IMR-90 (cell line): ENCODE measurements at regions not wholly inside any gene's neighbourhood (a gene's known extent, or its start where the extent isn't known, plus 50 kb on each side); places are given as distances from the start of the nearest gene placed in this dataset.

Experiments used
- ATAC-seq: fragments of 200-7000 bp; cut with Tn5 transposase; 2 replicates; pipeline ENCODE4 v1.9.1; 2020; ENCODE audit warnings: low read depth, mild to moderate bottlenecking, moderate library complexity
- BruUV-seq: library from RNA; stranded (reverse); fragments of 400-500 nt; replicated peaks from 2 replicates; lab custom pipeline; 2021; lab: Mats Ljungman, UMichigan
- CTCF ChIA-PET: fragments of 300-600 bp; formaldehyde crosslinking; extraction: SDS; loops from one replicate; lab custom pipeline; 2021; ENCODE audit warnings: antibody characterized with exemption; lab: Yijun Ruan, JAX
- POLR2A ChIA-PET: fragments of 300-600 bp; sonication (Branson Sonifier 250); formaldehyde crosslinking; loops from one replicate; lab custom pipeline; 2022; ENCODE audit warnings: antibody characterized with exemption; ENCODE audit not compliant: unreplicated experiment; lab: Charles Lee
- DNase-seq: peaks from one replicate; pipeline ENCODE4 v3.0.0; 2013
- H2AFZ ChIP-seq: replicated peaks from 2 replicates; pipeline ENCODE3; 2013; ENCODE audit warnings: low read length, mild to moderate bottlenecking; ENCODE audit not compliant: poor library complexity
- H2AK5ac ChIP-seq: 2 replicates; pipeline ENCODE4 v1.6.1; 2013; ENCODE audit warnings: low read depth, low read length, inconsistent platforms
- H2AK9ac ChIP-seq: replicated peaks from 2 replicates; pipeline ENCODE3; 2013; ENCODE audit warnings: mild to moderate bottlenecking, low read depth, low read length, moderate library complexity; ENCODE audit not compliant: poor library complexity
- H2BK120ac ChIP-seq: 2 replicates; pipeline ENCODE4 v1.6.1; 2013; ENCODE audit warnings: low read depth, low read length, inconsistent platforms
- H2BK15ac ChIP-seq: 3 replicates; pipeline ENCODE4 v1.6.1; 2013; ENCODE audit warnings: low read depth, low read length, inconsistent platforms
- H2BK20ac ChIP-seq: 2 replicates; pipeline ENCODE4 v1.6.1; 2013; ENCODE audit warnings: low read depth, mild to moderate bottlenecking, inconsistent platforms, low read length, moderate library complexity
- H2BK5ac ChIP-seq: 2 replicates; pipeline ENCODE4 v1.6.1; 2013; ENCODE audit warnings: mild to moderate bottlenecking, low read depth, low read length, inconsistent platforms; ENCODE audit not compliant: poor library complexity, severe bottlenecking
- H3K14ac ChIP-seq: replicated peaks from 2 replicates; pipeline ENCODE4 v1.6.1; 2013; ENCODE audit warnings: low read depth, low read length, inconsistent platforms
- H3K18ac ChIP-seq: 2 replicates; pipeline ENCODE4 v1.6.1; 2013; ENCODE audit warnings: low read depth, low read length, control low read depth
- H3K23ac ChIP-seq: 2 replicates; pipeline ENCODE4 v1.6.1; 2013; ENCODE audit warnings: low read depth, low read length, inconsistent platforms
- H3K27ac ChIP-seq: 2 replicates; pipeline ENCODE4 v1.5.1; 2013; ENCODE audit warnings: mild to moderate bottlenecking, control low read depth, low read length; ENCODE audit not compliant: insufficient read depth
- H3K27me3 ChIP-seq: 2 replicates; pipeline ENCODE4 v1.6.1; 2013; ENCODE audit warnings: low read length; ENCODE audit not compliant: control insufficient read depth, insufficient read depth
- H3K36me3 ChIP-seq: 2 replicates; pipeline ENCODE4 v1.6.1; 2013; ENCODE audit warnings: low read length, mixed read lengths; ENCODE audit not compliant: control insufficient read depth, insufficient read depth
- H3K4ac ChIP-seq: 2 replicates; pipeline ENCODE4 v1.6.1; 2013; ENCODE audit warnings: low read depth, low read length, inconsistent platforms
- H3K4me1 ChIP-seq: 2 replicates; pipeline ENCODE4 v1.6.1; 2013; ENCODE audit warnings: low read length, mixed read lengths; ENCODE audit not compliant: control insufficient read depth, insufficient read depth
- H3K4me2 ChIP-seq: 2 replicates; pipeline ENCODE4 v1.6.1; 2013; ENCODE audit warnings: low read depth, mild to moderate bottlenecking, control low read depth, low read length, moderate library complexity
- H3K4me3 ChIP-seq: 2 replicates; pipeline ENCODE4 v1.5.1; 2013; ENCODE audit warnings: low read depth, mild to moderate bottlenecking, control low read depth, low read length, moderate library complexity; ENCODE audit not compliant: insufficient read depth
- H3K56ac ChIP-seq: 2 replicates; pipeline ENCODE4 v1.6.1; 2013; ENCODE audit warnings: low read length, inconsistent platforms; ENCODE audit not compliant: insufficient read depth; ENCODE audit errors: extremely low read depth
- H3K79me1 ChIP-seq, 2 experiments: 2 replicates each; pipeline ENCODE4 v1.6.1; 2013; ENCODE audit warnings: low read length in 2 of 2, inconsistent platforms in 1 of 2, low read depth in 1 of 2
- H3K9ac ChIP-seq: 2 replicates; pipeline ENCODE4 v1.6.1; 2013; ENCODE audit warnings: low read depth, low read length, control low read depth
- H3K9me1 ChIP-seq: 2 replicates; pipeline ENCODE4 v1.6.1; 2013; ENCODE audit warnings: low read length, inconsistent platforms; ENCODE audit not compliant: insufficient read depth
- H3K9me3 ChIP-seq: 2 replicates; pipeline ENCODE4 v1.6.1; 2013; ENCODE audit warnings: low read length; ENCODE audit not compliant: control insufficient read depth, insufficient read depth
- H4K20me1 ChIP-seq: 2 replicates; pipeline ENCODE4 v1.6.1; 2013; ENCODE audit warnings: low read length, inconsistent platforms; ENCODE audit not compliant: insufficient read depth
- H4K5ac ChIP-seq: 2 replicates; pipeline ENCODE4 v1.6.1; 2013; ENCODE audit warnings: mild to moderate bottlenecking, low read depth, low read length, control low read depth
- H4K8ac ChIP-seq, 2 experiments: 2 replicates each; pipeline ENCODE4 v1.6.1; 2013; ENCODE audit warnings: low read depth in 2 of 2, low read length in 2 of 2, control low read depth in 1 of 2, inconsistent platforms in 1 of 2
- H4K91ac ChIP-seq: 2 replicates; pipeline ENCODE4 v1.6.1; 2013; ENCODE audit warnings: low read depth, low read length, inconsistent platforms; ENCODE audit not compliant: insufficient read depth
- CEBPB ChIP-seq: IDR thresholded peaks from 2 replicates; pipeline ENCODE4 v1.6.1; 2012; ENCODE audit warnings: low read depth, low read length, improper control_type of control experiment
- CHD1 ChIP-seq: IDR thresholded peaks from 2 replicates; pipeline ENCODE4 v1.6.1; 2012; ENCODE audit warnings: low read depth, low read length, improper control_type of control experiment
- NFE2L2 ChIP-seq: fragments of 150-350 bp; IDR thresholded peaks from 2 replicates; pipeline ENCODE4 v1.6.1; 2016; ENCODE audit warnings: low read depth, mild to moderate bottlenecking, low read length
- POLR2A ChIP-seq: IDR thresholded peaks from 2 replicates; pipeline ENCODE4 v1.6.1; 2012; ENCODE audit warnings: mild to moderate bottlenecking, low read depth, low read length
- RCOR1 ChIP-seq: IDR thresholded peaks from 2 replicates; pipeline ENCODE4 v1.6.1; 2012; ENCODE audit warnings: mild to moderate bottlenecking, low read length, improper control_type of control experiment; ENCODE audit not compliant: insufficient replicate concordance
- WGBS, 2 experiments: methylation state at CpG; one replicate each; pipeline versions ENCODE4 v1.1.5 to v1.1.7; 2013; ENCODE audit warnings: missing lambda C conversion rate in 2 of 2; ENCODE audit not compliant: insufficient read length in 1 of 2; ENCODE audit errors: extremely low coverage in 2 of 2; 5-methylcytosine and 5-hydroxymethylcytosine counted together
- dilution Hi-C: fragments of 300-500 bp; cut with HindIII; formaldehyde crosslinking; loops from one replicate; pipeline ENCODE4 v1.14.3; 2018; ENCODE audit warnings: low sequenced_read_pairs; ENCODE audit not compliant: unreplicated experiment
- in situ Hi-C: fragments of 300-500 bp; cut with MboI; formaldehyde crosslinking; loops from 3 replicates; pipeline ENCODE4 v1.14.3; 2019; ENCODE audit warnings: low sequenced_read_pairs, inconsistent platforms, mixed read lengths
- intact Hi-C: fragments of 100-400 bp; cut with micrococcal nuclease; formaldehyde crosslinking; loops from 2 replicates; pipeline ENCODE4 v1.10.0; 2022
- TF ChIP-seq, protein P1 (sequence below): fragments of 150-350 bp; IDR thresholded peaks from 2 replicates; pipeline ENCODE4 v1.6.1; 2017; ENCODE audit warnings: mild to moderate bottlenecking, antibody characterized with exemption, low read length, low read depth

DNA sequence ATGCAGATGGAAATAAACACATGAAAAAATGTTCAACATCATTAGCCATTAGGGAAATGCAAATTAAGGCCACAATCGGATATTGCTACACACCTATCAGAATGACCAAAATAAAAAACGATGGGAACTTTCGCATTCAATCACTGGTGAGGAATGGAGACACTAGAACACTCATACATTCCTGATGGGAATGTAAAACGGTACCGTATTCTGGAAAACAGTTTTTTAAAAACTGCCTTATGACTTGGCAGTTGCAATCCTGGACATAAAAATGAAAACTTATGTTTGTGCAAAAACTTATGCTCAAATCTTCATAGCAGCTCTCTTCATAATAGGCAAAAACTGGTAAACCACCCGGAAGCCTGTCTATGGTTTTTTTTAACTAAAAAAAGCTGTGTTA is 146.0 kb downstream of the CEBPB start:
- CTCF ChIA-PET, result no interaction called here
- Histone ChIP-seq H2BK120ac (no peak overlapping the region), H3K23ac (no peak overlapping the region), H3K18ac (no peak overlapping the region), H3K9me1 (peaks cover 13% of the 10 kb centered on the region), H3K9ac (no peak overlapping the region), H4K91ac (no peak overlapping the region), H3K4me1 (peaks cover 25% of the 10 kb centered on the region), H3K4me2 (no peak overlapping the region), H3K27ac (no peak overlapping the region), H4K20me1 (no peaks in the 10 kb centered on the region), H3K36me3 (no peaks in the 10 kb centered on the region), H3K27me3 (no peaks in the 10 kb centered on the region), H2BK15ac (no peak overlapping the region), H3K14ac (no peak overlapping the region), H2AFZ (no peak overlapping the region), H2BK20ac (no peak overlapping the region), H2BK5ac (no peak overlapping the region), H2AK5ac (no peak overlapping the region), H2AK9ac (no peak overlapping the region), H4K8ac (no peak overlapping the region), H3K56ac (no peak overlapping the region), H3K79me1 (peaks cover 0 to 3% of the 10 kb centered on the region in 2 experiments; a peak in 1 of 4 replicates), H4K5ac (no peak overlapping the region), H3K4ac (no peak overlapping the region), H3K4me3 (no peak overlapping the region), H3K9me3 (no peaks in the 10 kb centered on the region)
- intact Hi-C loops, result no loop called here
- in situ Hi-C loops, result no loop called here
- no CpG with 5 or more reads among the region's 6 CpGs for WGBS, 2 experiments
- POLR2A ChIA-PET, result no interaction called here
- TF ChIP-seq, protein P1, sequence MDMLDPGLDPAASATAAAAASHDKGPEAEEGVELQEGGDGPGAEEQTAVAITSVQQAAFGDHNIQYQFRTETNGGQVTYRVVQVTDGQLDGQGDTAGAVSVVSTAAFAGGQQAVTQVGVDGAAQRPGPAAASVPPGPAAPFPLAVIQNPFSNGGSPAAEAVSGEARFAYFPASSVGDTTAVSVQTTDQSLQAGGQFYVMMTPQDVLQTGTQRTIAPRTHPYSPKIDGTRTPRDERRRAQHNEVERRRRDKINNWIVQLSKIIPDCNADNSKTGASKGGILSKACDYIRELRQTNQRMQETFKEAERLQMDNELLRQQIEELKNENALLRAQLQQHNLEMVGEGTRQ, result no peak
- 0 out of 2 replicates have a peak, but pooled peaks have one; percentile 43 for TF ChIP-seq CEBPB
- TF ChIP-seq NFE2L2, result no peak
- TF ChIP-seq RCOR1, result no peak
- TF ChIP-seq CHD1, result no peak
- no peak for TF ChIP-seq POLR2A
- no TSS peak for BruUV-seq
- dilution Hi-C loops, result no loop called here
- ATAC-seq, result no peak
- peak; percentile 29 for DNase-seq
